Astrocyte of the spinal cord (primary cell): ENCODE measurements at regions not wholly inside any gene's neighbourhood (a gene's known extent, or its start where the extent isn't known, plus 50 kb on each side); places are given as distances from the start of the nearest gene placed in this dataset.
A peak's percentile ranks its signal among the peaks of the same experiment; 100 is the strongest.

Experiments used
- DNase-seq: peaks from one replicate; pipeline ENCODE4 v3.0.0; 2011; ENCODE audit warnings: low read depth, low spot score
- H3K4me3 ChIP-seq: 2 replicates; pipeline ENCODE4 v1.5.1; 2011; ENCODE audit warnings: low read depth, mild to moderate bottlenecking, low read length, moderate library complexity
- CTCF ChIP-seq: IDR thresholded peaks from 2 replicates; pipeline ENCODE4 v1.5.1; 2012; ENCODE audit warnings: low read depth, mild to moderate bottlenecking, low read length, inconsistent platforms
- in situ Hi-C: cut with HindIII; loops from 2 replicates; pipeline ENCODE4 v1.10.0; 2017; ENCODE audit warnings: low sequenced_read_pairs

- H3K4me3 ChIP-seq: no peak overlapping the region
- no peak for TF ChIP-seq CTCF
- in situ Hi-C loops: no loop called here
- no peak for DNase-seq
Observed at GRCh38 chr3:72049300-72049699, 264.4 kb upstream of the PROK2 start.

GRCh38 chr3:72048873-72049272 lies 263.9 kb upstream of the PROK2 start:
- TF ChIP-seq CTCF: no peak
- DNase-seq: no peak
- H3K4me3 ChIP-seq: no peak overlapping the region
- in situ Hi-C loops: no loop called here

GRCh38 chr3:72047221-72047871 lies 262.4 kb upstream of the PROK2 start:
- no peak overlapping the region for H3K4me3 ChIP-seq
- no peak for DNase-seq
- in situ Hi-C loops: no loop called here
- no peak for TF ChIP-seq CTCF

GRCh38 chr3:72044231-72044855 lies 259.4 kb upstream of the PROK2 start:
- in situ Hi-C loops: no loop called here
- DNase-seq: no peak

GRCh38 chr3:72043204-72044133 lies 258.5 kb upstream of the PROK2 start:
- no peak for TF ChIP-seq CTCF
- DNase-seq: no peak
- in situ Hi-C loops: no loop called here
- H3K4me3 ChIP-seq: no peak overlapping the region

More at GRCh38 chr3:72044231-72044855, 259.4 kb upstream of the PROK2 start:
- H3K4me3 ChIP-seq: no peak overlapping the region
- no peak for TF ChIP-seq CTCF

GRCh38 chr3:72042397-72043203 lies 257.7 kb upstream of the PROK2 start:
- DNase-seq: peak; percentile 76
- TF ChIP-seq CTCF: no peak
- in situ Hi-C loops: no loop called here
- H3K4me3 ChIP-seq: no peak overlapping the region
